ENCODE measurements at regions not wholly inside any gene's neighbourhood (a gene's known extent, or its start where the extent isn't known, plus 50 kb on each side); places are given as distances from the start of the nearest gene placed in this dataset.
A peak's percentile ranks its signal among the peaks of the same experiment; 100 is the strongest.

- DNase-seq (ENCODE audit: low spot score), result no peak
Observed at GRCh38 chr6:165876588-165876987, 213.5 kb upstream of the PDE10A start.

- no peak for DNase-seq (ENCODE audit: low spot score)
Observed at GRCh38 chr6:165875946-165876345, 212.9 kb upstream of the PDE10A start.

- no peak for DNase-seq (ENCODE audit: low spot score)
Observed at GRCh38 chr6:165873976-165874375, 210.9 kb upstream of the PDE10A start.

- no peak for DNase-seq (ENCODE audit: low spot score)
Observed at GRCh38 chr6:165872811-165873210, 209.8 kb upstream of the PDE10A start.

GRCh38 chr6:165872311-165872710, 209.3 kb upstream of the PDE10A start:
- DNase-seq (ENCODE audit: low spot score), result no peak

GRCh38 chr6:165871571-165871970, 208.5 kb upstream of the PDE10A start:
- DNase-seq (ENCODE audit: low spot score), result no peak

GRCh38 chr6:165869526-165869925, 206.5 kb upstream of the PDE10A start:
- DNase-seq (ENCODE audit: low spot score), result no peak

- no peak for DNase-seq (ENCODE audit: low spot score)
Observed at GRCh38 chr6:165864925-165865324, 201.9 kb upstream of the PDE10A start.

- no peak for DNase-seq (ENCODE audit: low spot score)
Observed at GRCh38 chr6:165864218-165864617, 201.2 kb upstream of the PDE10A start.

GRCh38 chr6:165863801-165864200, 200.8 kb upstream of the PDE10A start:
- no peak for DNase-seq (ENCODE audit: low spot score)

GRCh38 chr6:165862813-165863212, 199.8 kb upstream of the PDE10A start:
- no peak for DNase-seq (ENCODE audit: low spot score)

- DNase-seq (ENCODE audit: low spot score), result no peak
Observed at GRCh38 chr6:165861226-165861625, 198.2 kb upstream of the PDE10A start.

GRCh38 chr6:165858586-165858985, 195.5 kb upstream of the PDE10A start:
- DNase-seq (ENCODE audit: low spot score), result peak; percentile 14

GRCh38 chr6:165855856-165856255, 192.8 kb upstream of the PDE10A start:
- no peak for DNase-seq (ENCODE audit: low spot score)

- no peak for DNase-seq (ENCODE audit: low spot score)
Observed at GRCh38 chr6:165854863-165855593, 192.0 kb upstream of the PDE10A start.

- no peak for DNase-seq (ENCODE audit: low spot score)
Observed at GRCh38 chr6:165854061-165854862, 191.2 kb upstream of the PDE10A start.

- no peak for DNase-seq (ENCODE audit: low spot score)
Observed at GRCh38 chr6:165852676-165853075, 189.6 kb upstream of the PDE10A start.

- peak; percentile 37 for DNase-seq (ENCODE audit: low spot score)
Observed at GRCh38 chr6:165850434-165851019, 187.5 kb upstream of the PDE10A start.

GRCh38 chr6:165849534-165850430, 186.7 kb upstream of the PDE10A start:
- DNase-seq (ENCODE audit: low spot score), result no peak

- DNase-seq (ENCODE audit: low spot score), result no peak
Observed at GRCh38 chr6:165848086-165848426, 185.0 kb upstream of the PDE10A start.

GRCh38 chr6:165847407-165848085, 184.5 kb upstream of the PDE10A start:
- DNase-seq (ENCODE audit: low spot score), result peak; percentile 63

All from H4 (cell line).